C4-2B (cell line): ENCODE measurements at regions not wholly inside any gene's neighbourhood (a gene's known extent, or its start where the extent isn't known, plus 50 kb on each side); places are given as distances from the start of the nearest gene placed in this dataset.

Source experiments
- ZFX ChIP-seq: fragments of 450-650 bp; IDR thresholded peaks from 2 replicates; pipeline ENCODE4 v1.6.1; 2017
- TF ChIP-seq, protein P1 (sequence below): fragments of 450-650 bp; conservative IDR thresholded peaks from 2 replicates; pipeline ENCODE4 v1.5.1; 2017; ENCODE audit warnings: mild to moderate bottlenecking

- TF ChIP-seq, protein P1, sequence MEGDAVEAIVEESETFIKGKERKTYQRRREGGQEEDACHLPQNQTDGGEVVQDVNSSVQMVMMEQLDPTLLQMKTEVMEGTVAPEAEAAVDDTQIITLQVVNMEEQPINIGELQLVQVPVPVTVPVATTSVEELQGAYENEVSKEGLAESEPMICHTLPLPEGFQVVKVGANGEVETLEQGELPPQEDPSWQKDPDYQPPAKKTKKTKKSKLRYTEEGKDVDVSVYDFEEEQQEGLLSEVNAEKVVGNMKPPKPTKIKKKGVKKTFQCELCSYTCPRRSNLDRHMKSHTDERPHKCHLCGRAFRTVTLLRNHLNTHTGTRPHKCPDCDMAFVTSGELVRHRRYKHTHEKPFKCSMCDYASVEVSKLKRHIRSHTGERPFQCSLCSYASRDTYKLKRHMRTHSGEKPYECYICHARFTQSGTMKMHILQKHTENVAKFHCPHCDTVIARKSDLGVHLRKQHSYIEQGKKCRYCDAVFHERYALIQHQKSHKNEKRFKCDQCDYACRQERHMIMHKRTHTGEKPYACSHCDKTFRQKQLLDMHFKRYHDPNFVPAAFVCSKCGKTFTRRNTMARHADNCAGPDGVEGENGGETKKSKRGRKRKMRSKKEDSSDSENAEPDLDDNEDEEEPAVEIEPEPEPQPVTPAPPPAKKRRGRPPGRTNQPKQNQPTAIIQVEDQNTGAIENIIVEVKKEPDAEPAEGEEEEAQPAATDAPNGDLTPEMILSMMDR: no peak
- no peak for TF ChIP-seq ZFX
These were observed 50.1 kb upstream of the CCDC150 start for GRCh38 chr2:196589419-196589818.
